Prostate gland (tissue), 2 donors: ENCODE measurements at regions not wholly inside any gene's neighbourhood (a gene's known extent, or its start where the extent isn't known, plus 50 kb on each side); places are given as distances from the start of the nearest gene placed in this dataset.

ENCODE experiments used
- DNase-seq: peaks from one replicate; pipeline ENCODE4 v3.0.0-alpha.2; 2019; ENCODE audit warnings: low spot score
- H3K27ac ChIP-seq, 2 donors: fragments of 200-600 bp; sonication (generic); 2 replicates each; pipeline ENCODE4 v1.5.1; 2017 to 2019
- H3K27me3 ChIP-seq: fragments of 200-600 bp; sonication (generic); replicated peaks from 2 replicates; pipeline ENCODE4 v1.5.1; 2019; ENCODE audit not compliant: insufficient read depth
- H3K36me3 ChIP-seq, 2 donors: fragments of 200-600 bp; sonication (generic); 1 replicate in 1 of 2; 2 replicates in 1 of 2; pipeline versions ENCODE4 v1.5.1 to v1.8.1; 2017 to 2019
- H3K4me1 ChIP-seq: fragments of 200-600 bp; sonication (generic); replicated peaks from 2 replicates; pipeline ENCODE4 v1.5.1; 2019
- H3K4me3 ChIP-seq, 2 donors: fragments of 200-600 bp; sonication (generic); 2 replicates each; pipeline ENCODE4 v1.5.1; 2017 to 2019
- H3K9me3 ChIP-seq: fragments of 200-600 bp; sonication (generic); 2 replicates; pipeline ENCODE4 v1.5.1; 2017
- POLR2A ChIP-seq: fragments of 450-650 bp; IDR thresholded peaks from one replicate; pipeline ENCODE4 v1.6.1; 2016; ENCODE audit warnings: antibody characterized with exemption, mild to moderate bottlenecking
- POLR2AphosphoS5 ChIP-seq: sonication (generic); formaldehyde crosslinking; IDR thresholded peaks from one replicate; pipeline ENCODE4 v1.6.1; 2017; ENCODE audit warnings: antibody characterized with exemption
- WGBS: methylation state at CpG from one replicate; pipeline ENCODE4 v1.1.5; 2018; 5-methylcytosine and 5-hydroxymethylcytosine counted together
- intact Hi-C: fragments of 100-400 bp; cut with DNase I; formaldehyde crosslinking; loops from one replicate; pipeline ENCODE4 v1.14.2; 2022
- TF ChIP-seq, protein P1 (sequence below), 4 experiments: fragments of 200-600 bp in 2 of 4; fragments of 450-650 bp in 2 of 4; sonication (generic) in 2 of 4; IDR thresholded peaks; 1 replicate in 3 of 4; 2 replicates in 1 of 4; pipeline ENCODE4 v1.5.1; 2016 to 2019; ENCODE audit warnings: antibody characterized with exemption in 4 of 4, mild to moderate bottlenecking in 2 of 4, moderate library complexity in 2 of 4

DNA sequence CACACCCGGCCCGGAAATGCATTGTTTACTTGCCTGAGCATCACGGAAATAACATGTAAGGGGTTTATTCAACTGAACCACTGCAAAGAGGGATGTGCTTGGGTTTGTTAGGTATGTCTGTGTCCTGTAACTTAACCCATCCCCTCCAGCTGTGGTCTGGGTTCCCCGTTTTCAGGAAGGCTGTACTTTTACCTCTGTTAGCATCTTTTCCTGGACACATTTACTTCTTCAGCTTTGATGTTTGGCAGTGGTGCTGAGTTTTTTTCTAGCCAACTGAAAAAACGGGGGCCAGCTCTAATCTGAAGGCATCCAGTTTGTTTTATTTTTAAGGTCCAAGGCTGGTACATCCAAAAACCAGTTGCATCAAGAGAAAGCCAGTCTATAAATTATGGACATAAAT lies 561.8 kb downstream of the BNC2 start:
- H3K4me1 ChIP-seq = no peaks in the 10 kb centered on the region
- DNase-seq = no peak
- H3K27ac ChIP-seq = no peak overlapping the region
- no peaks in the 10 kb centered on the region for H3K27me3 ChIP-seq
- TF ChIP-seq, protein P1, sequence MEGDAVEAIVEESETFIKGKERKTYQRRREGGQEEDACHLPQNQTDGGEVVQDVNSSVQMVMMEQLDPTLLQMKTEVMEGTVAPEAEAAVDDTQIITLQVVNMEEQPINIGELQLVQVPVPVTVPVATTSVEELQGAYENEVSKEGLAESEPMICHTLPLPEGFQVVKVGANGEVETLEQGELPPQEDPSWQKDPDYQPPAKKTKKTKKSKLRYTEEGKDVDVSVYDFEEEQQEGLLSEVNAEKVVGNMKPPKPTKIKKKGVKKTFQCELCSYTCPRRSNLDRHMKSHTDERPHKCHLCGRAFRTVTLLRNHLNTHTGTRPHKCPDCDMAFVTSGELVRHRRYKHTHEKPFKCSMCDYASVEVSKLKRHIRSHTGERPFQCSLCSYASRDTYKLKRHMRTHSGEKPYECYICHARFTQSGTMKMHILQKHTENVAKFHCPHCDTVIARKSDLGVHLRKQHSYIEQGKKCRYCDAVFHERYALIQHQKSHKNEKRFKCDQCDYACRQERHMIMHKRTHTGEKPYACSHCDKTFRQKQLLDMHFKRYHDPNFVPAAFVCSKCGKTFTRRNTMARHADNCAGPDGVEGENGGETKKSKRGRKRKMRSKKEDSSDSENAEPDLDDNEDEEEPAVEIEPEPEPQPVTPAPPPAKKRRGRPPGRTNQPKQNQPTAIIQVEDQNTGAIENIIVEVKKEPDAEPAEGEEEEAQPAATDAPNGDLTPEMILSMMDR (IDR thresholded peaks at IDR 0.05) = no peak
- TF ChIP-seq POLR2A = no peak
- TF ChIP-seq POLR2AphosphoS5 = no peak
- H3K9me3 ChIP-seq = no peaks in the 10 kb centered on the region
- no peak overlapping the region for H3K4me3 ChIP-seq
- WGBS = 71% methylated on average over 5 of the region's 5 CpGs
- intact Hi-C loops = no loop called here
- H3K36me3 ChIP-seq = no peaks in the 10 kb centered on the region

DNA sequence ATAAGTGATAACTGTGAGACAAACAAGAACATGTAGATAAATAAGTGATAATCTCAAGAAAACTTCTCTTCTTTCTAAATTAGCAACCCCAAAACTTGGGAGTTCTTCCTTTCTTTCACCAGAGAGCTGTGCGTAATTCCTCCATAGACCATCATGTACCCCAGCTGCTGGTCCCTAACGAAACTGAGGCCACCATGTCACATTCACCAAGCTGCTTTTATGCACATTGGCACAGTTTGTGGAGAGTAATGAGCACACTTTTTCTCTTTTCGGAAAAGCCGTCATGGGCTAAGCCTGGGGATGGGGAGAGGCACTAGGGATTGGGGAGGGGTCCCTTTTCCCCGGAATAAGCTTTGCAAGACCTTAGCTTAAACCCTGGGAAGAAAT lies 561.4 kb downstream of the BNC2 start:
- Histone ChIP-seq H3K9me3 (no peaks in the 10 kb centered on the region), H3K36me3 (no peaks in the 10 kb centered on the region), H3K27me3 (no peaks in the 10 kb centered on the region), H3K4me1 (no peaks in the 10 kb centered on the region), H3K27ac (no peak overlapping the region), H3K4me3 (no peak overlapping the region)
- intact Hi-C loops = no loop called here
- WGBS = 79% methylated on average over 5 of the region's 5 CpGs
- no peak for DNase-seq
- TF ChIP-seq POLR2A (no peak), POLR2AphosphoS5 (no peak)

DNA sequence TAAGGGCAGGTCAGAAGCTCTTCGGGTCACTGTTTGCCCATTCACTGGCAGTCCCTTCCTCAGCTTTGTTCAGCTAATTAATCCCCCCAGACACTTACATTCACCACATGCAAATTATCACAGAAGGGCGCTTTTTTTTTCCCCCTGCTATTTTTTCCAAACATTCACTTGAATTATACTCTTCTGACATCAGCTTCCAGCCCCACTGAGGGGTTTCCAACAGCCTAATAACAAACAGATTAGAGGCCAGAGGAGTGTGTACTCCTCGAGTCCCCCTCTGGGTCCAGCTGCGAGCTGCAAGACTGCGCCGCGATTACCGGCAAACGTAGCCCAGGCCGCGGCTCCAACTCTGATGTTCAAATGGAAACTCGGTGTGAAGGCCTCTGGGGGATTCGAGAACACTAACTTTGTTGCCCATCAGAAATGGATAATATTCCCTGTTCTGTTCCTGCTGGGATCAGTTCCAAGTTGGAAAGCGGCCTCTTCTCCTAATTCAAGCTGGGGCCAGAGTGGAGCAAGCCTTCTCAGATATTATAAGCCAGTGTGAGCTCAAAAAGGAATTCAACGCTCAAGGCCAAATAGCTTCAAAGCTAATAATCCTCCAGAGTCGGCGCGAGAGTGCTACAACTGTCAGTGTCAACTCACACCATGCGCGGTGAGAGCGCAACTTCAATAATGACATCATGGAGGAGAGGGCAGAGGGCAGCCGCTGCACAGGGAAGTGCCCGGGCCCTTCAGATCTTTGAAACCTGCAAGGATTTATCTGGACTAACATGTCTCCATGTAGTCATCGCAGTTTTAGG lies 560.8 kb downstream of the BNC2 start:
- TF ChIP-seq, protein P1 (IDR thresholded peaks at IDR 0.05) = no peak
- TF ChIP-seq POLR2A (no peak), POLR2AphosphoS5 (no peak)
- H3K27ac ChIP-seq = no peak overlapping the region
- H3K4me1 ChIP-seq = no peaks in the 10 kb centered on the region
- 65% methylated on average over 24 of the region's 24 CpGs for WGBS
- H3K27me3 ChIP-seq = no peaks in the 10 kb centered on the region
- no peaks in the 10 kb centered on the region for H3K9me3 ChIP-seq
- no peaks in the 10 kb centered on the region for H3K36me3 ChIP-seq
- DNase-seq = no peak
- intact Hi-C loops = loop anchor here (10.0 kb wide), 1 partner anchor 115 kb away; no protein-coding TSS in a partner anchor
- no peak overlapping the region for H3K4me3 ChIP-seq

DNA sequence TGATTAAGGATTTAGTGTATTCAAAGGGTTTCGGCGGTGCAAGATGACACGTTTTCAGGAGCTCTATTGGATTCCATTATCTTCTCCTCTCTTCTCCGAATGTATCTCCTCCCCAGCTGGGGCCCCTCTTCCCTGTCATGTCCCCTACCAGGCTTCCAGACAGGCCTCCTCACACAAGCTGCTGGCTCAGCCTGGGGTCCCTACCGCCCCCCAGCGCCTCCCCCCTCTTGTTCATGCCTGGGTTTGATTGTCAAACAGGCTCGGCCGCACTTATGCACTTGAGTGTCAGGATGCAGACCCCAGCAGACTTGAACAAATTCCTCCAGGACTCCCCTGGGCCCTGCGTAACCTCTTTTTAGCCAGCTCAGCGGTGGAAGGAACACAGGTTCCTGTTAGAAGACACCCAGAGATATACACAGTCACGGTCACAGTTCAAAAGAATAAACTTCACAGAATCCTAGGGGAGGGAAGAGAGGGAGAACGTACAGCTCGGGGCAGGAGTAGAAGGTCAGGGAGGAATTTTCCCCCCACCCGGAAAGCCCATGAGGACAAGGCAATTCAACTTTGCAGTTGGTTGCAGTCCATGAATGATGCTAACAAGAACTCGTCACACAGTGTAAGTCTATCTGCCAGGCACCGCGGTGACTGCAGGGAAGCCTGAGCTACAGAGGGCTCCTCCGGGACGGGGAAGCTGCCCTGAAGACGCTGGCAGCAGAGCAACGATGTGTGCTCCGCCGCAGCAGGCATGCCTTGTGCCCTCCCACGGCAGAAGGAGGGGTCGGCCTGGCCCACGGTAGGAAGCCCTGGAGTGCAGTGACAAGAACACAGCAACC lies 560.0 kb downstream of the BNC2 start:
- Histone ChIP-seq H3K36me3 (no peaks in the 10 kb centered on the region), H3K9me3 (no peaks in the 10 kb centered on the region), H3K27me3 (no peaks in the 10 kb centered on the region), H3K4me3 (no peak overlapping the region), H3K27ac (no peak overlapping the region), H3K4me1 (no peaks in the 10 kb centered on the region)
- TF ChIP-seq POLR2A = no peak
- no peak for TF ChIP-seq POLR2AphosphoS5
- TF ChIP-seq, protein P1 (IDR thresholded peaks at IDR 0.05) = no peak
- intact Hi-C loops = loop anchor here (10.0 kb wide), 1 partner anchor 116 kb away; no protein-coding TSS in a partner anchor
- DNase-seq = no peak
- WGBS = 76% methylated on average over 26 of the region's 26 CpGs

DNA sequence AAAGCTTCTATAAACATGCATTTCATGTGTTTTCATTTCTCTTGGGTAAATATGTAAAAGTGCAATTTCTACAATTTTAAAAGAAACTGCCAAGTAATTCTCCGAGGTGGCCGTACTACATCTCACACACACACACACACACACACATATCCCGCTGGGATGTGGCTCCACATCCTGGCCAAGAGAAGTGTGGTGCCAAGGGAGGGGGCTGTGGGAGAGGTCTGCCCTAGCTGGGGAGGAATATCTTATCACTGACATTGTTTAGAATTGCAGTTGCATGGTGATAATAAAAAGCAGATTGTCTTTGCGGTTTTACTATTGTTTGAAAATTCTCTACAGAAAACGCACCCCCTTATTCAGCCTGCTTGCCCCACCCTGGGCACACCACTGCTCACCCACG lies 558.4 kb downstream of the BNC2 start:
- TF ChIP-seq, protein P1 (IDR thresholded peaks at IDR 0.05) = no peak
- no peak for TF ChIP-seq POLR2A
- TF ChIP-seq POLR2AphosphoS5 = no peak
- H3K27ac ChIP-seq = no peak overlapping the region
- intact Hi-C loops = loop anchor here (10.0 kb wide), 1 partner anchor 117 kb away; no protein-coding TSS in a partner anchor
- no peaks in the 10 kb centered on the region for H3K36me3 ChIP-seq
- H3K4me1 ChIP-seq = no peaks in the 10 kb centered on the region
- 68% methylated on average over 6 of the region's 6 CpGs for WGBS
- no peak for DNase-seq
- H3K27me3 ChIP-seq = no peaks in the 10 kb centered on the region
- no peak overlapping the region for H3K4me3 ChIP-seq
- no peaks in the 10 kb centered on the region for H3K9me3 ChIP-seq
